Stimulated activated CD8-positive, alpha-beta memory T cell treated with anti-CD3 and anti-CD28 coated beads, Interleukin-7, amount 100 ng/mL, for 48 hours (primary cell): ENCODE measurements at regions not wholly inside any gene's neighbourhood (a gene's known extent, or its start where the extent isn't known, plus 50 kb on each side); places are given as distances from the start of the nearest gene placed in this dataset.
"Not testable (repeated sequence)": the region's sequence is repeated elsewhere in the genome, so short reads cannot be mapped to it uniquely, and the experiment has no call there.

Source experiments
- DNase-seq, 2 donors: peaks; one replicate each; pipeline ENCODE4 v3.0.0-alpha.2; 2020; ENCODE audit warnings: low read depth in 1 of 2; ENCODE audit errors: extremely low read depth in 1 of 2

- not testable (repeated sequence) for DNase-seq
Measured at GRCh38 chr13:57909833-57910232, 278.3 kb downstream of the PCDH17 start.

DNA sequence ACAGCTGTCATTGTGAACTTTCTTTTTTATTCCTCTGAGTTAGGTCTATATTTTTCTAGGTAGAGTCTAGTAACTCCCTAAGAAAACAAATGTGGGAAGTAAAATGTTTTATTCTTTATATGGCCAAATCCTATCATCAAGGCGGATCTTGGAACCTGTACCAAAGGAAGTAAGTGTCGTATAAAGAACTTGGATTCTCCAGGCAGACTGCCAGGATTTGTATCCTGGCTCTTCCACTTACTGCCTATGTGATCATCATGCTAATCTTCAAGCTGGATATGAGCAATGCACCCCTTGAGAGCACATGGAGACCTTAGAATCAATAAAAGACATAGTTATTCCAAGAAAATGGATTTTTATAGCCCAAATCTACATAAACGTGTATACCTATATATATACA lies 286.5 kb downstream of the PCDH17 start:
- DNase-seq: no peak

GRCh38 chr13:57918913-57919312 lies 287.4 kb downstream of the PCDH17 start:
- no peak for DNase-seq

DNA sequence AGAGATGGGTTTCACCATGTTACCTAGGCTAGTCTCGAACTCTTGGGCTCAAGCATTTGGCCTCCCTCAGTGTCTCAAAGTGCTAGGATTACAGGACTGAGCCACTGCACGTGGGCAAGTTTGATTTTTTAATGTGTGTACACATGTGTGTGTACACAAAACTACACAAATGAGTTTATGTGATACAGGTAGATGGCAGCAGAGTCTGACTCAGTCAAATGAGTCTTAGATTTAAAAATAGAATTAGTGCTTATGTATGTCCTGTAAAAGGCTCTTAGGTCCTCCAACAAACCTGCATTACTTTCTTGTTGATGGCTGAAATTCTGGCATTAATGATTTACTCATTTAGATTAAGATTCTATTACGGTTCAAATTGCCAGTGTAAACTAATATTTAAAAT lies 293.7 kb downstream of the PCDH17 start:
- no peak for DNase-seq

GRCh38 chr13:57925751-57926150 lies 294.2 kb downstream of the PCDH17 start:
- DNase-seq: no peak

DNA sequence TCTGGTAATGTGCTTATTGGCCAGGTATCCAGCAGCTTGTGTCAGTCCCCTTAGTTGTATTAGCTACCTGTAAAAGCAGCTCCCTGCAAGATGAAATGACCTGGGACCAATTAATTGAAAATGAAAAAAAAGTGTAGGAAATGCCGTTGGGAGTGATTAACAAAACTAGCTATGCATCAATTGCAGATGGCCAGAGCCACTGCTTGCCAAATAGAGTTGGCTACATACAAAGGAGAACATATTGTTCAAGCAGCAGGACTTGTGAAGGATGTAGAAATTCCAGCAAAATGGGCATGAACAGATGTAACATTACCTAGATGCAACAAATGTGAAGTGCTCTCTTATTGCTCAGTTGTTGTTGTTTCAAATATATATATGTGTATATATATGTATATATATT lies 300.5 kb downstream of the PCDH17 start:
- no peak for DNase-seq

DNA sequence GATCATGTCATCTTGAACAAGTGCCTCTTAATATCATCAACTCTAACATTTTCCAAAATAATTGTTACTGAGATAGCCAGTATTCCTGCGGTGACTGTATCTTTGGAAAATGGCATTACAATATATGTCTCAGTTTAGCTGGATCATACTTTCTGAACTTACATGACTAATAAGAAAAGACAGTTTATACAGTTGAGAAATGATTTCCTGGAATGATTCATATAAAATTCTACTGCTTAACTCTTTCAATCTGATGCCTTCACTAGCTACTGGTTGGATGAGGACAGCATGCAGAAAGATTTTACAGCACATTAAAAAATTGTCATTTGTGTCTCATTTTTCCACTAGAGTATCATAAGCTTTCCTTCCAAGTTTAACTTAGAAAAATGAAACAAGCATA lies 302.1 kb downstream of the PCDH17 start:
- no peak for DNase-seq

DNA sequence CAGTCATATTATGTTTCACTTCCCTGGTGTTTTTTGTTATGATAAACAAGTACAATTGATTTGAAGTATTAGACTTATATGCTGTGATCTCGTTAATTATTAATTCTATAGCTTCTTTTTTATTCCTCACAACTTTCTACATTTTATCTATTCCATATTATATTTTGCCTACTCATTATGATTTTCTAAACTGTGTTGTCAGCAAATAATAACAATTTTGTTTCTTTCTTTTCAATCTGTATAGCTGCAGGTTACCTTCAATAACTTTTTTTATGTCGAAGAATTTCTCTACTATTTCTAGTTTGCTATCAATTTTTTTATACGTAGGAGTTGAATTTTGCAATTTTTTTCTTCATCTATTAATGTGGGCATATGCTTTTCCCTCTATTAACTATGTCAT lies 304.4 kb downstream of the PCDH17 start:
- DNase-seq: no peak

DNA sequence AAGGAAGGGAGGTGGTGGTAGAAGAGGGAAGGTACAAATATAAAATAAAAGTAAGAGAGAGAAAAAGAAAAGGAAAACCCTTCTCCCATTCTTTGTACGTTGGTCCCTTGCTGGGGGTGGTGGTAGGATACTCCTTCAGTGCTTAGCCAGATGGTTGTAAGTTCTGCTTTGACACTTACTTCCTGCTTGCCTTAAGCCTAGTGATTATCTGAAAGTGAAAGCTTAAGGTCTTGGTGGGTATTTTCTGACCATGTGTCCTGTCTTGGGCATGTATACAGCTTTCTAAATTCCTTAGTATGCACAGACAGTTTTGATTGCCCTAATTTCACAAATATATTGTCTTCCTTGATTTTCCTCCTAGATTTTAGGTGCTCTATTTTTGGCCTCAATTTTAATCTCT lies 314.8 kb downstream of the PCDH17 start:
- DNase-seq: no peak

DNA sequence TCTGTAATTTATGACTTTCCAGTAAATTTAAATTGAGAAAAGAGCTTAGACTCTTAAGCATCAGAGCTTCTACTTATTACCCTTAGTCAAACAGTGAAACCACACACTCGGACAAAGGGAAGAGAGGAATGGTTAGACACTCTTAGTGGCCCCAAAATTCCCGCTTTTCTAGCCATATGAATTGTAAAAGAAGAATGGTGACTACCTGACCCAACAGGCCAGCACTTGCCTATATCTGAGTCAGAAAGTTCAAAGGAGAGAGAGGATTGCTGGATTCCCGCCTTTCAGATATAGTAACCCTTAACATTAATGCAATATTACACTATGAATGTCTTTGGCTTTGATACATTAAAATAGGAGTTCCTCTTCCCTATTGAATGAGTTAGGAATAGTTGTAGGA lies 317.3 kb downstream of the PCDH17 start:
- DNase-seq: no peak

- DNase-seq: no peak
Measured at GRCh38 chr13:57969951-57970350, 338.4 kb downstream of the PCDH17 start.

- DNase-seq: no peak
Measured at GRCh38 chr13:57970404-57970803, 338.9 kb downstream of the PCDH17 start.

DNA sequence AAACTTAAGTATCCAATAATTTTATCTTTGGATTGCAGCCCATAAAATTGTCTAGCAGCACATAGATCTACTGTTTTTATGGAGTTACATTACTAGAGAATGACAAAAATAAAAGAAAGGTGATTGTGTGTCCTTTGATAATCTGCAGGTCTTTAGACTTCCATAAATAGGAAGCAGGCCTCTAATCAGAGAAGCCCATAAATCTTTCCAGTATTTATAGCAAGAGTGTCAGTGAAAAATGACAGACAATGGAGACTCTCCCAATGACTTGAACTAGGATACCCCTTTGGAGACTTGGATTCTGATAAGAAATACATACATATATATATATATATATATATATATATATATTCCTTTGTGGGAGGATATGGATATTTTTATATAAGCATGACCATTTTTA lies 351.2 kb downstream of the PCDH17 start:
- DNase-seq: no peak

- DNase-seq: no peak
Measured at GRCh38 chr13:57988276-57988675, 356.7 kb downstream of the PCDH17 start.

DNA sequence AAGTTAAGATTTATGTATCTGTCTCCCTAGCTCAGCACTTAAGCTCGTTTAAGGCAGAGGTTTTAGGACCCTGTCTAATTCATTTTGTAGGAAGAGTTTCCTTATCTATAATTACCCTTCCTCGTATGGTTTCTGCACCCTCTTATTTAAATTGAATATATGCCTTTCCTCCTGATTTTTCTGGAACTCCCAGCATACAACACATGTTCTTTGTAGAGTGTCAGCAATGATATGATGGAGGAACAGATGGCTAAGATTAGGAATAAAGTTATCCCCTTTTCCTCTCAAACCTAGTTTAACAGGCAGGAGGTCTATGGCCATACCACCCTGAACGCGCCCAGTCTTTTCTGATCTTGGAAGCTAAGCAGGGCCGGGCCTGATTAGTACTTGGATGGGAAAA lies 359.5 kb downstream of the PCDH17 start:
- DNase-seq: no peak

- no peak for DNase-seq
Measured at GRCh38 chr13:57992416-57992815, 360.9 kb downstream of the PCDH17 start.

GRCh38 chr13:57996717-57997116 lies 365.2 kb downstream of the PCDH17 start:
- no peak for DNase-seq

GRCh38 chr13:58004751-58005150 lies 373.2 kb downstream of the PCDH17 start:
- no peak for DNase-seq

GRCh38 chr13:58018020-58018419 lies 386.5 kb downstream of the PCDH17 start:
- no peak for DNase-seq

DNA sequence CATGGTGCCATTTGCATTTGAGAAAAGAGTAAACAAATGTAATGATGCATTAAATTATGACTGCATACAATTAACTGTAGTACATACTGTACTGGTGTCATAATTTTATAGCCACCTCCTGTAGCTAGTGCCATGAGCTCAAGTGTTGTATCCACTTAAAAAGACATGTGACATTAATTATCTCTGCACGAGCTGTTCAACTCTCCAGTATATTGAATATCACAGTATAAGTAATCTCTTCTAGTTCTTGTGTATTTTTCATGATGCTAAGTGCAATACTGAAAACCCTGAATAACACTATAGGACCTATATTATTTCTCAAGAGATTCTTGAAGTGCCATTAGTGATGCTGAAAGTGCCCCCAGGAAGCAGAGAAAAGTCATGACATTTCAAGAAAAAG lies 387.3 kb downstream of the PCDH17 start:
- DNase-seq: no peak

DNA sequence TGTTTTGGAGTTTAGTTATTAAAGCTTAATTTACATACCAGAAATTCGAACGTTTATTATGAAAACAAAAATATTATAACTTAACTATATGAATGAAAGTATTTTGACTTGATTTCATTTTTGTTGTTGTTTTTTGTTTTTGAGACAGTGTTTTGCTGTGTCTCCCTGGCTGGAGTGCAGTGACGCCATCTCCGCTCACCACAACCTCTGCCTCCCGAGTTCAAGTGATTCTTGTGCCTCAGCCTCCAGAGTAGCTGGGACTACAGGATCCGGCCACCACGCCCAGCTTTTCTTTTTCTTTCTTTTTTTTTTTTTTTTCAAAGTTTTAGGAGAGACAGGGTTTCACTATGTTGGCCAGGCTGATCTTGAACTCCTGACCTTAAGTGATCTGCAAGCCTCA lies 392.6 kb downstream of the PCDH17 start:
- no peak for DNase-seq

- DNase-seq: no peak
Measured at GRCh38 chr13:58025821-58026220, 394.3 kb downstream of the PCDH17 start.

- DNase-seq: no peak
Measured at GRCh38 chr13:58032676-58033460, 401.3 kb downstream of the PCDH17 start.
